HG02642 (cell line): ENCODE measurements at regions not wholly inside any gene's neighbourhood (a gene's known extent, or its start where the extent isn't known, plus 50 kb on each side); places are given as distances from the start of the nearest gene placed in this dataset.
"Not testable (repeated sequence)": the region's sequence is repeated elsewhere in the genome, so short reads cannot be mapped to it uniquely, and the experiment has no call there.

Experiments used
- ATAC-seq: cut with Tn5 transposase; IDR thresholded peaks from one replicate; pipeline ENCODE4 v1.9.1; 2021; ENCODE audit warnings: mild to moderate bottlenecking; ENCODE audit not compliant: unreplicated experiment, poor library complexity

DNA sequence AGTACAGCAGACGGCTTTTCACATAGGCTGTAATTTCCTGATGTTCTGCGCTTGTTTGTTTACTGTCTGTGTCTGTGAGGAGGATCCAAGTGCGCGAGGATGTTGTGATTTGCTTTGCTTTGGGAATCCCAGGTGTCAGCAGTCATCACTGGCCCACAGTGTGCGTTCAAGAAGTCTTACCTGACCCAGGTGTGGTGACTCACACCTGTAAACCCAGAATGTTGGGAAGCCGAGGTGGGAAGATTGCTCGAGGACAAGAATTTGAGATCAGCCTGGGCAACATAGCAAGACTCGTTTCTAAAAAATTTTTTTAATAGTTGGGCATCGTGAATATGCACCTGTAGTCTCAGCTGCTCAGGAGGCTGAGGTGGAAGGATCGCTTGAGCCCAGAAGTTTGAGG lies 110.7 kb downstream of the CRLF3 start:
- not testable (repeated sequence) for ATAC-seq

DNA sequence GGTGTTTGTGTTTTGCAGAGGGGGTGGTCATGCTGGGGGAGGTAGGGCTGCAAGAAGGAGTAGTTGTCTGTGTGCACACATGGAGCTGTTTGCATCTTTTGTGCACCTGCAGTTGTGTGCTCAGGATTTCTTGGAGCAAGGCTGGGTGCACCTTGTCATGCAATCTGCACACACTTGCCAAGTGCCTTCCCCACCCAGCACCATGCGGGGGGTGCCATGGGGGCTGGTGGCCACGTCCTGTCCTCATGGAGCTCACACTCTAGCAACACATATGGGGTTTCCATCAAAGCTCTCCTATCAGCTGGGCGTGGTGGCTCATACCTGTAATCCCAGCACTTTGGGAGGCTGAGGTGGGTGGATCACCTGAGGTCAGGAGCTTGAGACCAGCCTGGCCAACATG lies 111.6 kb downstream of the CRLF3 start:
- ATAC-seq, result not testable (repeated sequence)

DNA sequence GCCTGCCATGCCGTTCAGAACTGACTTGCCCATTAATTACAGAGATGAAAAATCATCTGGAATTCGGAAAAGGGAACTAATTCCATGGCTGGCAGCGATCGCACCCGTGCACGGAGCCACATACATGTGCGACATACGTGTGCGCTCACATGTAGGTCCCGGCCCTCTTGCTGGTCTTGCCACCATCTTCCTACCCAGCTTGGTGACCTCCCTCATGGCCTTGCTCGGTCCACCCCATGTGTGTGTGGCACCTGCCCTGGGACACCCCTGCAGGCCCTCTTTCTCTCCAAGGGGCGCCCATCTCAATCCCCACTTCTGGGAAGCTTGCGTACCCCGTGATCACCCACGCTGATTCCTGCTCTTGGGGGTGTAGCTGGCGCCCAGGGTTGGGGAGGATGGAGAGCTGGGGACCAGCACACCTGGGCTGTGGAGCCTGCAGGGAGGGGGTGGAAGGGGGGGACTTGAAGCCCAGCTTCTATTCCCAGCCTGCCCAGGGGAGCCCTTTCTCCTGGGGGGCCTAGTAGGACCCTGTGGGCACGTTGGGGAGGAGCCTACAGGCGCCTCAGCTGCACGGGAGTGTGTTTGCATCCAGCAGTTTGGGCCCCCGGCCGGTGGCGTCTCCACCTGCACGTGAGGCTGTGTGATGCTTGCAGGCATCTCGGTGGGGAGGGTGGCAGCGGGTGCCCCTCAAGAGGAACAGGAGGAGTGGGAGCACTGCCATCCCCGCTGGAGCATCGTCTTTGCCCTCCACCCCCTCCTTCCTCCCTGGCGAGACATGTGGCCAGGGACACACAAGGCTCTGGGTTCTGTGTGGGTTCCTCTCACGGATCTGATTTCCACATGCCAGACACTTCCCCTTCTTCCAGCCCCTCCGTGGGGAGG lies 112.6 kb downstream of the CRLF3 start:
- ATAC-seq, result not testable (repeated sequence)

DNA sequence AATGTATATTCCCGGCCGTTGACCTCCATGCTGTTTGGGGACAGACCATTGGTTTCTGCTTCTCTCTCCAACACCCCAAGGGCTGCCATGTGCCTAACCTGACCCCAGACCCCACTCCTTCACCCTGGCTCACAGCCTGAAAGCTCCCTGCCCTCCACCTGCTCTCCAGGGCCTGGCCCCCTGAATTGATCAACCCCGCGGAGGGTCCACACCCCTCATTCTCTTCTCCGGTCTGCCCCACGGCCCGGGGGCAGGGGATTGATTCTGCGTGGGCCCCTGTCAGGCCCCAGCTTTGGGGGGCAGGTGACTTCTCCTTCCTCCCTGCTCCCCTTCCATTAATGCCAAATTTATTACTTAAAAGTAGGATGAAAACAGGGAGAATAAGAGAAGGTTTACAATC lies 113.3 kb downstream of the CRLF3 start:
- ATAC-seq, result not testable (repeated sequence)

DNA sequence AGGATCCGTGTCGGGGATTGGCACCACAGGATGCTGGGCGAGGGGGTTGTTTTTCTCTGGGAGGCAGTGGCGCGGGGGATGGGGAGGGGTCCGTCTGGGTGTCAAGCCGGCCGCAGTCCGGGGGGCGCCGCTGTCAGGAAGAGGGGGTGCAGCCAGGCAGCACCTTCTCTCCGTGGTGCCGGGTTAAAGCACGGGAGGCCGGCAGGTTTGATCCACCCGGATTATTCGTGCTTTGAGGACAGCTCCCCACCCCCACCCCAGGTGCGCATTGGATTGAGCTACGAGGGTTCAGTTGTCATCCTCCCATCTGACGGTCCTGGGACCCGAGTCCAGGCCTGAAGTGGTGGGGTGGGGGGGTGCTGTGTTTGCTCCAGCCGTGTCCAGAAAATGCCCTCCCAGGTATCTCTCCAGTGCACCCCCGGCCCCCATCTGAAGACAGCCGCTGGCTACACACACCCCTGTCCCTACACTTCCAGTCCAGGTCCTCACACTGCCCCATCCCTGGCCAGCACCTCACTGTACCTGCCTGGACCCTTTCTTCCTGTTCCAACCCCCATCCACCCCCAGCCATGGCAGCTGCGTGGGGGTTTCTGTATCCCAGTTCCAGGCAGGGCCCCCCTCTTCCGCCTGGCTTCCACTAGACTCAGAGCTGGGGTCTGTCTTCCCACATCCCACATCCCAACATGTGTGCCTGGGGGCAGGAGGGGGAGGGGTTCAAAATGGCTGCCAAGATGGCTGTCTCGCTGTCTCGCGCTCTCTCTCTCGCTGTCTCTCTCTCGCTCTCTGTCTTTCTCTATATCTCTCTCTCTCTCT lies 114.0 kb downstream of the CRLF3 start:
- not testable (repeated sequence) for ATAC-seq

DNA sequence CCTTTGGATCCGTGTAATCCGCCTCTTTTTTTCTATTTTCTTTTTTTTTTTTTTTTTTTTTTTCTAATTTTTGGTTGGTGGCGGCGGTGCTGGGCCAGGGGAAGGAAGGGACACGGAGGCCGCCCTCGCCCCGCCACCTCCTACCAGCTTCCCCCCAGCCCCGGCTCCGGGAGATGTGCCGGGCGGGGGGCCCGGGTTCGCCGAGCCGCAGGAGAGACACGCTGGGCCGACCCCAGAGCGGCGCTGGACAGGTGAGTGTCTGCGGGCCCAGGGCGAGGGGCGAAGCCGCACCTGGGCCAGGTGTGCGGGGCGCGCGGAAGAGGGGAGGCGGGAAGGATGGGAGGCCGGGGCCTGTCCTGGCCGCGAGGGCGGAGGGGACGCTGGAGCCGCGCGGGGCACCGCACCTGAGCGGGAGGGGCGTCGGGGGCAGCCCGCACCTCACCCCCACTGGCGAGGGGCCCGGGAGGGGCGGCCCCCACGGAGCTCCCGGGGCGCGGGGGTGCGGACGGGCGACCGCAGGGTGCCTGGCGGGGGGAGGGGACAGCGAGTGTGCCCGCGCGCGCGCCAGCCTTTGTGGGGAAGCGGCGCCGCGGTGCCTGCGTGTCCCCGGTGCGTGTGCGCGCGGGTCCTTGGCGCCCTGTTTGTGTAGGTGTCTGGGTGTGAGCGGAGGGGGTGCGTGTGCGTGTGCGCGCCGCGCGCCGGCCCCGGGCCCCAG lies 114.8 kb downstream of the CRLF3 start:
- not testable (repeated sequence) for ATAC-seq

DNA sequence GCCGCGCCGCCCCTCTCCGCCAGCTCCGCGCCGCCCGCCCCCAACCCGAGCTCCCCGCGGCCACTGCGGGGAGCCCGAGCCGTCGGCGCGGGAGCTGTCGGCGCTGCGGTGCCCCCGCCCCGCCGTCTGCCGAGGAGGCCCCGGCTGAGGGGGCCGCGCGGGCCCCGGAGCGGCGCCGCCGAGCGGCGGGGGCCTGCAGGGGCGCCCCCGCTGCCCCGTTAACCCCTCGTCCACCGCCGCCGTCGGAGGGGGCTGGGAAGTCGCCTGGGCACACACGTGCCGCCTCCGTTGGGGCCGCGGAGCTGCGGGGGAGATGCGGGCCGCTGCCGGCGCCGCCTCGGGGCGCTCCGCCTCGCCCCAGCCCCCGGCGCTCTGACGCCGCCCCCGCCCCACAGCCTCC lies 115.4 kb downstream of the CRLF3 start:
- peak; percentile 23 for ATAC-seq

DNA sequence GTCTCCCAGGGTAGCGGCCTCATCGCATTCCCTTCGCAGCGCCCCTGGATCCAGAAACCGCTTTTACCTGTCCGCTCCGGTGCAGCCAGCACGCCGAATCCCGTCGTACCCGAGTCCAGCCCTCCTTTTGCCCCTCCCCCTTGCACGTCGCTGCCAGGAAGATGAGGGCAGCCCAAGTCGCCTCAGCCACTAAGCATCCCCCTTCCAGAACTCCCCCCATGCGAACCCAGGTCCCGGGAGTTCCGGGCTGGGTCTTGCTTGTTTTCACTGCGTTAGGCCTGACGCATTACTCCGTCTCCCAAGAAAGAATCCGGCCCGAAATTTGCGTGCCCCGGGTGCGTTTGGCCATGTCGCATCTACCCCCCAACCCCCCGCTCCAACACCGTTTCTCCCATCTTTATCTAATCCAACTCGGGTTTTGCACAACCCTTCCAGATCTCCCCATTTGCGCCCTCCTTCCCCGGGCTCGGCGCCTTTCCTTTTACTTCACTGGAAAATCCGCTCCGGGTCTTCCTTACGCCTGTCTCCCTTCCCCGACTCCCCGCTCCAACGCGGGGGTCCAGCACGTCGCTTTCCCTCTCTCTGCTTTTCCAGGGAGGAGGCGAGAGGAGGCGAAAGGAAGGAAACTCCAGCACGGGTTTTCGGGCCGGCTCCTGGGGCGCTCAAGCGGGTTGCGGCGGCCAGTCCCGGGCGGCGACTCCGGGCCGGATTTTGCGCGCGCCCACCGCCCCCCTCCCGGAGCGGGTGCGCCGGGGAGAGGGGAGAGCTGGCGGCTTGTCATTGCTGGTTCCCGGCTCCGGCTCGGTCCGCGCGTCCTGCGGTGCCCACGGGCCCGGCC lies 116.0 kb downstream of the CRLF3 start:
- peak; percentile 60 for ATAC-seq

DNA sequence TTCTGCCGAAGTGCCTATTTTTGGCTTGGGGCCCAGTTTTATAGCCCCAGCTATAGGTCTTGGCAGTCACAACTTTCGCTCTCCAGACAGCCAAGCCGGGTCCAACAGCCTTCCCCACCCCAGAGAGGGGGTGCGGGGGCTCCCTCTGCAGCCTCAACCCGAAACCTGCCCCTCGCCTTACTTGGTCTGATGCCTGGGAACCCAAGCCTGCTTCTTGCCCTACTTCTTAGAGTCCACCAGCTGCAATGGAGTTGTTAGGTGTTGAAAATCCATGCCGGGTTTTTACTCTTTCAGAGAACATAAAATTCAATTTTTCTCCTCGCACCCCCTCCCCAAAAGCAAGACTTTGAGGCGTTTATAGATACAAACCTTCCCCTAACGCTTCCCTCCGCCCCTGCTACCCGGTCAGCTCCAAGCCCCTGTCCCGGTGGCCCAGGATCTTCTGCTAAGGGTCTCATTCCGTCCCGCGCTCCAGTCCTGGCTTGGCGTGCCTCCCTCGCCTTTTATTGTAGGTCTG lies 116.7 kb downstream of the CRLF3 start:
- not testable (repeated sequence) for ATAC-seq

DNA sequence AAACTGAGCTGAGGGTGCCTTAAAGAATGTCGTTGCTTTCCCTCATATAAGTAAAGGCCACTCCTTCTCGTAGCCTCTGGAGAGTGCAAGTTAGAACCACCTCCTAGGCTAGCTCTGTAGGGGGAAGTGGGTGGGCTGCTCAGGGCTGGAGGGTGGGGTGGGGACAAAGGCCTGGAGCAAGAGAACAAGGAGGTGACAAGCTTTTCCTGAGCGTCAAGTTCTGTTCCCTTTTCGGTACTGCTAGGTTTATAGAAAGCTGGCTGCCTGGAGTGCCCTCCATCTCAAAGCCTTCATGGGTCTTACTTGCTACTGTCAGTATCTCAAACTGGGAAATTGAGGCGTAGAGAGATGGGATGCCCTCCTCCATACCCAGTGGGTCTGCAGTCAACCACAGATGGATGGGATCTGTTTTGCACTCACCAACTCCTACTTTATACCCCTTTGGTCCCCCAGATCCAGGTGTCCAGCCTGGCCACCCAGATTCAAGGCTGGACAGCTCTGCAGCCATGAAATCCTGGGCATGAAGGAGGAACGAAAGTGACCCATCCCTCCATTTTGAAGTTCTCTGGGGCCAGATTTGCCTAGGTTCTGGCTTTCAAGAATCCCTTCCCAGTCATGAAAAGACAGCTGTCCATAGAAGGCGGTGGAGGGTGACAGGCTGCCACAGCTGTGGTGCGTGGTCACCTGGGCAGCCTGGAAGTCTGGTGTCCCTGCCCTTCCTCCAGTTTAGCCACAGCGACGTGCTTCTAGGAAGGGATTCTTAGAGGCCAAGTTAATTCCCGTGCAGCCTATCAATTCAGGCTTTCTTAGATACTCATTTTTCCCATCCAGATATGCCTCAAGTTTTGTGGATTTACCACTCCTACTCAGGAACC lies 117.8 kb downstream of the CRLF3 start:
- ATAC-seq, result not testable (repeated sequence)

DNA sequence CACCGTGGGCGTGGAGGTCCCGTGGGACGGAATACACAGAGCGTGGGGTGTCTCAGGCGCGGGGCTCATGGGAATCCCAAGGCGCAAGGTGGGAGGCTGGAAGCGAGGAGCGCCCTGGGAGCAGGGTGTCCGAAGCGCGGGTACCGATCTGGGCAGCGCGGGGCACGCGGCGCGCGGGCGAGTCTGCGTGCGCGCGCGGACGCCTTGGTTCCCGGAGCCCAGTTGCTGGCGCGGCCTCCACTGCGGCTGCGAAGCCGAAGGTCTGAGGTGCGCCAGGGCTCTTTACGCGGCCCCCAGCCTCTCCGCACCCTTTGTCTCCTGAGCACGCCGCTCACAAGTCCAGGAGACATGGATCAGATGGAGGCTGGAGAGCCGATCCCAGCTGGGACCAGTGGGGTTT lies 118.5 kb downstream of the CRLF3 start:
- not testable (repeated sequence) for ATAC-seq

DNA sequence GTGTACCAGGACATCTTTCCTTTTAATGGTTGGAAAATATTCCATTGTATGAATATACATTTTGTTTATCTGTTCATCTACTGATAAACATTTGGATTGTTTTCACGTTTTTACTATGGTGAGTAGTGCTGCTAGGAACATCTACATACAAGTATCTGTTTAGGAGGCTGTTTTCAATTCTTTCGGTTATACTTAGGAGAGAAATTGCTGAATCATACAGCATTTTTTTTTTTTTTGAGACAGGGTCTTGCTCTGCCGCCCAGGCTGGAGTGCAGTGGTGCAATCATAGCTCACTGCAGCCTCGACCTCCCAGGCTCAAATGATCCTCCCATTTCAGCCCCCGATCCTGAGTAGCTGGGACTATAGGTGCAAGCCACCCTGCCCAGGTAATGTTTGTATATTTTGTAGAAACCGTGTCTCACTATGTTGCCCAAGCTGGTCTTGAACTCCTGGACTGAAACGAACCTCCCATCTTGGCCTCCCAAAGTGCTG lies 122.9 kb downstream of the CRLF3 start:
- no peak for ATAC-seq

DNA sequence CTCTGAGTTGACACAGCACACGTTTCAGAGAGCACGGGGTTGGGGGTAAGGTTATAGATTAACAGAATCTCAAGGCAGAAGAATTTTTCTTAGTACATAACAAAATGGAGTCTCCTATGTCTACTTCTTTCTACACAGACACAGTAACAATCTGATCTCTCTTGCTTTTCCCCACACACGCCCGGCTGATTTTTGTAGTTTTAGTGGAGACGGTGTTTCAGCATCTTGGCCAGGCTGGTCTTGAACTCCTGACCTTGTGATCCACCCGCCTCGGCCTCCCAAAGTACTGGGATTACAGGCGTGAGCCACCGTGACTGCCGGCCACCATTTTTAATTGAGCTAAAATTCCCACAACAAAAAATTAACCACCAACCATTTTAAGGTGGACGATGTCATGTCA lies 123.7 kb downstream of the CRLF3 start:
- not testable (repeated sequence) for ATAC-seq

DNA sequence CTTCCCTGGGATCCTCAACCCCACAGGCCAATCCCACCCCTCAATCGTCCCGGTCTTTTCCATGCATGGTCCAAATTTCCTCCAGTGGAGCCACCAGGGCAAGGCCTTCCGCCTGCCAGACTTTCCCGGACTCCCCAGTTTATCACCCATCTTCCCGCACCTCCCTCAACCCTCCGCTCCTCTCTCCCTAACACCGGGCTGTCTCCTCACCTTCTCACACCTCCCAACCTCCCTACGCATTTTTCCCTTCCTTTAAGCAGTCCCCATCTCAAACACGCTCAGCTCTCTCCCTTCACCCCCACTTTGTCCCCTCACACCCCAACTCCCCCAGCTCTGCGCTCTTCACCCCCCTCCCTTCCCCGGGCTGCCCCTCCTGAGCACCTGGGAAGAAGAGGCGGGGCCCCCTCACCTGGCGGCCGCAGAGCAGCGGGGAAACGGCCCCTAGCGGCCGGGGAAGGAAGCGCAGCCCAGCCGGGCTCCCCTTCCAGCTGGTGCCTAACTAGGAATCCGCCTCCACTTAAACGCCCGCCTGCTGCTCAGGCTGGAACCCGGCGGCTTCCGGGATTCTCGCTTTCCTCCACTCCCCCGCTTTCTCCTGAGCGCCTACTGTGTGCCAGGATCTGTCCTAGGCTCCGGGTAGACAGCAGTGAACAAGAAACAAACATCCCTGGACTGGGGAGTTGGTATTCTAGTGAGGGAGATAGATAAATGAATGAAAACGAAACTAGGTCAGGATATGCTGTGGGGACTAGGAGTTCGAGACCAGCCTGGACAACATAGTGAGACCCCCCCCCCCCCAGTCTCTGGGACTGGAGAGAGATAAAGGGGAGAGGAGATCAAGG lies 126.7 kb downstream of the CRLF3 start:
- peak; percentile 58 for ATAC-seq

DNA sequence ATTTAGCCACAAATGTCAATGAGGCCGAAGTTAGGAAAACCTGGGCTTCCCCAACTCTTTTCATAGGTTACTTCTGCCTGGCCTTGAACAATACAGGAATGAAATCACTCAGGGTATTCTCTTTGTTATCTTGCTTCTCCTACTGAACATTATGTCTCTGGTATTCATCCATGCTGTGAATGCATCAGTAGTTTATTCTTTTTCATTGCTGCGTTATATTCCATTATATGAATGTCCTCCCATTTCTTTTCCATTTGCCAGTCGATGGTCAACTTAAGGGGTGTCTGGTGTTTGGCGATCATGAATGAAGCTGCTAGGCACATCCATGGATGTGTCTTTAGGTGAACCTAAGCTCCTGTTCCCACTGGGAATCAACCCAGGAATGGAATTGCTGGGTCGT lies 128.3 kb downstream of the CRLF3 start:
- ATAC-seq, result no peak

DNA sequence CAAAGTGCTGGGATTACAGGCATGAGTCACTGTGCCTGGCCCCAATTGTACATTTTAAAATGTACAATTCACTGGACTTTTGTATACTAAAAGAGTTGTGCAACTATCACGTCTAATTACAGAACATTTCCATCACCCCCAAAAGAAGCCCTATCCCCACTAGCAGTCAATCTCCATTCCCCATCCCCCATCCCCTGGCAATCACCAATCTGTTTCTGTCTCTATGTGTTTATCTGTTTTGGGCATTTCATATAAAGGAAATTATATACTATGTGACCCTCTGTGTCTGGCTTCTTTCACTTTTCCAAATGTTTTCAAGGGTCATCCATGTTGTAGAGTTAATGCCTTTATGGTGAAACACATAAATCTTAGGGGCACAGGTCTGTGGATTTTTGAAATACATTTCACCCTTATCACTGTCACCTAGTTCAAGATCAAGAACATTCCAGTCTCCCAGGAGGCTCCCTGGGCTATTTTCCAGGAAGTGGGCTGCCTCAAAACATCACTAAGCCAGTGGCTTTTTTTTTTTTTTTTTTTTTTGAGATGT lies 129.2 kb downstream of the CRLF3 start:
- not testable (repeated sequence) for ATAC-seq

DNA sequence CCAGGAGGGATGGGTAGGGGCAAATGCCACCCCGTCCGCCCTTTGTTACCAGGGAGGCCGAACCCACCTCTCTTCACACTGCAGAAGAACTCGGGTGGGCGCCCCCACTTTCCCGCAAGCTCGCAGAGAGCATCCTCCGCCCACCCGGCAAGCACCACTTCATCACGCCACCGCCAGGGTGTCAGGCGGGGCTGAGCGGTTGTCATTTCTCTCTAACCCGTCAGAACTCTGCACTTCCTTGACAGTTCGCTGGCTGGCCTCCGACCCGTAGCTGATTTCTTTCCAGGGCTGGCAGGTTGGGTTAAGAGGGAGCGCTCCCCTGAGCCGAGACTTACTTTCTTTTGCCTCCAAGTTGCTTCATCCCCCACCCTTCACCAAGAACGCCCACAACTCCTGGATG lies 130.7 kb downstream of the CRLF3 start:
- peak; percentile 64 for ATAC-seq
